T-helper 2 cell (primary cell): ENCODE measurements at regions not wholly inside any gene's neighbourhood (a gene's known extent, or its start where the extent isn't known, plus 50 kb on each side); places are given as distances from the start of the nearest gene placed in this dataset.

Source experiments
- DNase-seq, 5 experiments: peaks; one replicate each; pipeline versions ENCODE4 v3.0.0 to v3.0.0-alpha.2; 2012 to 2022

GRCh38 chr14:95442016-95442632 lies 74.3 kb downstream of the SYNE3 start:
- DNase-seq, result no peak

GRCh38 chr14:95440951-95441350 lies 75.5 kb downstream of the SYNE3 start:
- DNase-seq, result no peak

- DNase-seq, result no peak
Measured at GRCh38 chr14:95440496-95440895, 76.0 kb downstream of the SYNE3 start.

- DNase-seq, result no peak
Measured at GRCh38 chr14:95439881-95440280, 76.6 kb downstream of the SYNE3 start.

- DNase-seq, result no peak
Measured at GRCh38 chr14:95437715-95438114, 78.7 kb downstream of the SYNE3 start.

- DNase-seq, result no peak
Measured at GRCh38 chr14:95436354-95436753, 80.1 kb downstream of the SYNE3 start.

- DNase-seq, result no peak
Measured at GRCh38 chr14:95434121-95434520, 82.3 kb downstream of the SYNE3 start.

DNA sequence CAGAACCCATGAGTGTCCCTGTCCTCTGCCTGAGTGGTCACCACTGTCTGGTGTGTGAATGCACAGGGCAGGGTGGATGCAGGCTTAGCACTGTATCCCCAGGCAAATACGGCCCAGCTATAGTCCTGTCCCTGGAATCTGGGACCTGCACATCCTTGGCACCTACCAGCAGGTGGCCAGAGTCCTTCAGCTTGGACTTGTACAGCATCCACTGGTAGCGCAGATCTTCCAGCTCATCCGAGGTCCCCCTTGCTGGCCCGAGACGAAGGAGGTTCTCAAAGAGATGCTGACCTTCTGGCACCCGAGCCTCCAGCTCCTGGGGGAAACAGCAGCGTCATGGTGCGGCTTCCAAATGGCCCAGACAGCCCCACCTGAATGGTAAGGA lies 83.4 kb downstream of the SYNE3 start:
- no peak for DNase-seq

DNA sequence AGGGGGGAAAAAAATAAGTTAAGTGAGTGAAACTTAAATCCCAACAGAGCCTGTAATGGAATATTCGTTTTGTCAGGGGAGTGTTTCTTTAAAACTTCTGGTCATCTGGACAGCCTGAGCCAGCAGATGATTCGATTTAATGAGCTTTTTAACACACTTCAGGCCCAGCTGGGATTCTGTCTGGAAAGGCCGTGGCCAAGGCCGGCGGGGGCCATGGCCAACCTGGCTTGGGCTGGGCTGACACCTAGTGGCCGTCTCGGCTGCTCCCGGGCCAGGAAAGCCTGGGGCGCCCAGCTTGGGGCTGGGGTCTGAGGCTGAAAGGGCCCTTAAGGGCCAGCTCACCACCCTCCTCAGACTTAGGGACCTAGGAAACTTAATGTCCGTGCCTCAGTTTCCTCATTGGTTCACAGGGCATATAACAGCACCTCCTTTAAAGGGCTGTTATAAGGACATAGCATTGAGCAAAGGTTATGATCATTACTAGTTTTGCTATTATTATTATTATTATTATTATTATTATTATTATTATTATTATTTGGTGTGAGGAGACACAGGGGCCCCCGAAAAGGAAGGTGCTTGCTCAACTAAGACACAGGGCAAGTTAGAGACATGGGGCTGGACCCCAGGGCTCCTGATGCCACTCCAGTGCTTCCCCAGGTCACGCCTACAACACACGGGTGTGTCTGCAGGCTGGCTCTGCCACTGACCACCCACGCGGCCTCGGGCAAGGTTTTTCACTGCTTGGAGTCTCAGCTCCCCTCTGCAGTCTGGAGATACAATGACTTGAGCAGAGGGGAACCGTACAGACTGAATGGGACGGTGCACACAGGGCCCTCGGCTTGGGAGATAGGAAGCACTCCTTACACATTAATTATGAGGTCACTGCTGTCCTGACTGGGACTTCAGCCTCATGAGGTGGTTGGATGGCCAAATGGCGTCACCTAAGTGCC lies 84.0 kb downstream of the SYNE3 start:
- no peak for DNase-seq

- DNase-seq, result peak in 1 of 5 experiments; percentile 27
Measured at GRCh38 chr14:95431199-95432143, 85.0 kb downstream of the SYNE3 start.

DNA sequence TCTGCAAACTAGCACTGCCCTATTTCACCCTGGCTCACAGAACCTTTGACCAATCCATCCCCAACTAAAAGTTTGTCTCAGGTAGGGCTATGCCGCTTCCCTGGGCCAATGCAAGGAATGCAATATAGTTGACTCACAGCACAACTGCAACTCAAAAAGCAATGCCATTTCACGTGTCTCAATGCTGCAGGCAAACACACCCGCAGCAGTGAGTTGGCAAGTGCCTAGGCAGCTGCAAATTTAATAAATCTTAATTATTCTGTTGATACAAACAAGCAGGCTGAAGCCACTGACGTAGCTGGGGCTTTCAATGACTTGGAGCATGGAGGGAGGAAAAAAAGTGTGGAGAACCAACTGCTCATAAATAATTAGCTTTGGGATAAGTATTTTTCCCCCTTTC lies 87.9 kb downstream of the SYNE3 start:
- no peak for DNase-seq

GRCh38 chr14:95426116-95426475 lies 90.4 kb downstream of the SYNE3 start:
- no peak for DNase-seq

- no peak for DNase-seq
Measured at GRCh38 chr14:95425369-95426115, 90.9 kb downstream of the SYNE3 start.

GRCh38 chr14:95424529-95424928 lies 91.9 kb downstream of the SYNE3 start:
- DNase-seq, result no peak

GRCh38 chr14:95421741-95422140 lies 94.7 kb downstream of the SYNE3 start:
- no peak for DNase-seq

DNA sequence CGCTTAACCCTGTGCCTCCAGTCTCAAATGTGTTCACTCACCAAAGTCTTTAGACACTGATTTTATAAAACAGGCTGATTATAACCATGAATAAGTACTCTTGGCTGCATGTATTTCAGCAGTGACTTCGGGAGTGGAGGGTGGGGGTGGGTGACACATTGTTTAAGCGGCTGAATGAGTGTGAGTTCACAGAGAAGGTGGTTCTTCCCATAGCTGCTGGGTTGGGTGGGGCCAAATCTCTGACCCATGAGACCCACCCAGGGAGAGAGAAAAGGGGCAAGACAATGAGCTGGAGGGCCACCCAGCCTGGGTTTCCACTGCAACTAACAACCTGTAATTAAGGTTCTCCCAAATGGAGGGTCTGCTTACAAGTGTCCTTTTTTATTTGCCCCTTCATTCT lies 96.4 kb downstream of the SYNE3 start:
- no peak for DNase-seq

- no peak for DNase-seq
Measured at GRCh38 chr14:95419569-95419968, 96.9 kb downstream of the SYNE3 start.

GRCh38 chr14:95418858-95419257 lies 97.6 kb downstream of the SYNE3 start:
- no peak for DNase-seq

DNA sequence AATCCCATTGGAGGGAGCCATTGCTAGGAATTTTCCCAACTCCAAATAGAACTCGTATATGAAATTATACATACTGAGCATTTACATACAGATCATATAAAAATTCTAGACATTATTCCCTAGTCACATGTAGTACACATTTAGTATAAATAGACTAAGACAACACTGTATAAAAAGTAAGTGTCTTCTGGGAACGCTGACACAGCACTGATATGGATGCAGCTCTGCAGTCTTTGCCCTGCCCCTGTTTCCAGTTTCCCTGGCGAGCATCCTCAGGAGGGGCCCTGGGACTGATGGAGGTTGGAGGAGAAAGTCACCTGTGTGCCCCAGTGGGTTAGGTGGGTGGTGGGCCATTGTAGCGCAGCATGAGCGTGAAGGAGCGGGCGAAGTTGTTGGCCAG lies 97.8 kb upstream of the CLMN start:
- DNase-seq, result no peak

- no peak for DNase-seq
Measured at GRCh38 chr14:95415993-95416392, 96.3 kb upstream of the CLMN start.

- no peak for DNase-seq
Measured at GRCh38 chr14:95413289-95414215, 93.8 kb upstream of the CLMN start.
